Epithelial cell of proximal tubule (primary cell): ENCODE measurements at regions not wholly inside any gene's neighbourhood (a gene's known extent, or its start where the extent isn't known, plus 50 kb on each side); places are given as distances from the start of the nearest gene placed in this dataset.

ENCODE experiments used
- DNase-seq: peaks from one replicate; pipeline ENCODE4 v3.0.0-alpha.2; 2011; ENCODE audit warnings: low read depth
- H3K4me3 ChIP-seq: 2 replicates; pipeline ENCODE4 v1.5.1; 2011; ENCODE audit warnings: low read depth, mild to moderate bottlenecking, low read length
- CTCF ChIP-seq: conservative IDR thresholded peaks from 2 replicates; pipeline ENCODE4 v1.5.1; 2012; ENCODE audit warnings: low read depth, mild to moderate bottlenecking, low read length

- H3K4me3 ChIP-seq: no peak overlapping the region
- no peak for DNase-seq
- TF ChIP-seq CTCF: no peak
Measured at GRCh38 chr13:36750046-36750445, 69.0 kb upstream of the RFXAP start.

GRCh38 chr13:36750461-36750860, 68.6 kb upstream of the RFXAP start:
- no peak for TF ChIP-seq CTCF
- no peak overlapping the region for H3K4me3 ChIP-seq
- no peak for DNase-seq

DNA sequence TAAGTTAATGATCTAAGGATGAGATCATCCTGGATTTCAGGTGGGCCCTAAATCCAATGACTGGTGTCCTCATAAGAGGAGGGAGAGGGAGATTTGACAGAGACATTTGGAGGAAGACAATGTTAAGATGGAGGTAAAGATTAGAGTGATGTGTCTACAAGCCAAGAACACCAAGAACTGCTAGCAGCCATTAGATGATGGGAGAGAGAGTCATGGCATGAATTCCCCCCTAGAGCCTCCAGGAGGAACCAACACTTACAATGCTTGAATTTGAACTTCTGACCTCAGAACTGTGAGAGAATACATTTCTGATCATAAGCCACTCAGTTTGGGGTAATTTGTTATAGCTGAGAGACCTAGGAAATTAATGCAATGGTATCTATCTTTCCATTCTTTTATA, 68.1 kb upstream of the RFXAP start:
- H3K4me3 ChIP-seq: no peak overlapping the region
- no peak for DNase-seq
- TF ChIP-seq CTCF: no peak

- no peak for DNase-seq
- TF ChIP-seq CTCF: no peak
- no peak overlapping the region for H3K4me3 ChIP-seq
Measured at GRCh38 chr13:36752673-36753072, 66.3 kb upstream of the RFXAP start.

DNA sequence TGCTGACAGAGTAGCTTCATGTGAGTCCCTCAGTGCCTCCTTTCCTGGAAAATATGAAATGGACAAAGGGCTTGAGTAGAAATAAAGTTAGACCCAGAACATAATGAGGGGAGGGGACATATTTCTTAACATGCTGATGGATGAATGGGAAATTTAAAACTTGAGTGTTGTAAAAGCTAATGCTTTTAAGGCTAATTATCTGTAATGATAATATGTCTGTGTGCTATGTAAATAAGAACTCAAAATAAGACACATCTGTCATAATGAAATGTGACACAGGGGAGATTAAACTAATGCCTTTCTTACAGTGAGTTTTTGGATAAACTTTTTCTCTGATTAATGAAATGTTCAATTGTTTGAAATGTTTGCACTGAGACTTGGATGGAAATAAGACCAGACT, 65.8 kb upstream of the RFXAP start:
- DNase-seq: no peak
- no peak overlapping the region for H3K4me3 ChIP-seq
- no peak for TF ChIP-seq CTCF

DNA sequence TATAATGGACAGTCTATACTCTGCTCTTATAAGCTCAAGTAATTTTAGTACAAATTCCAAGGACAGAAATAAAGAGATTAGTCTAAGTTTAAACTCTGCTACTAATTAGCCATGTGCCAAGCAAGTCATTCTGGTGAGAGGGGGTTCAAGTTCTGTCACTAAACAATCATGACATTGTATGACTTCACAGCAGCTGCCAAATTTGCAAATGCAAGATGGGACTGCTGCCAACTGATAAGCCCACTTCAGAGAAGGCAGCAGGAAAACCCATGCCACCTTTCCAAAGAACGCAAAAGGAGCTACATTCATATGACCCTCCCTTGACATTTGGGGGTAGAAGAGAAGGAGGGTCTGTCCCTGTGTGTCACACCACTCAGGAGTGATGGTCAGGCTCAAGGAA, 60.7 kb upstream of the RFXAP start:
- TF ChIP-seq CTCF: no peak
- H3K4me3 ChIP-seq: no peak overlapping the region
- no peak for DNase-seq

DNA sequence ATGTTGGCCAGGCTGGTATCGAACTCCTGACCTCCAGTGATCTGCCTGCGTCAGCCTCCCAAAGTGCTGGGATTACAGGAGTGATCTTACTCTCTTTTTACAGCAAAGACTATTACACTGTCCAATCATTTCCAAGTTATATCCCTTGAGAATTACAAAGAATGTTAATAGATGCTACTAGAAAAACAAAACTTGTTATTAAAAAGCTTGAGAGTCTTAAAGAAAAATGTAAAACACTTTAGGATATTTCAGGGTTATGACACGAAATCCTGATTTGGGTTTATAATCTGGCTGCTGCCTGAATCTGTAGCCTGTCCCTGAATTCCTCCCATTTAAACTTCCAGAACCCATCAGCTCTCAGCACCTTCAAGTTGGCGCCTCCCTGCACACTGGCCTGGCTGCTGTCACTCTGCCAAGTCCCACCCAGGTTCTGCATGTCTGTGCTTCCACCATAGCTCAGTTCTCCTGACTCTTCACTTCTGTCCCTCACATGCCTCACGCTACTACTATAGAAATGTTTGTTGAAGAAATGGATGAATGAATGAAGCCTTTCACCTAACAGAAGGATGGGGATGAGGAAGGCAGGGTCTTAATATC, 55.8 kb upstream of the RFXAP start:
- no peak for TF ChIP-seq CTCF
- DNase-seq: no peak
- H3K4me3 ChIP-seq: no peak overlapping the region
